ENCODE measurements at regions not wholly inside any gene's neighbourhood (a gene's known extent, or its start where the extent isn't known, plus 50 kb on each side); places are given as distances from the start of the nearest gene placed in this dataset.

DNA sequence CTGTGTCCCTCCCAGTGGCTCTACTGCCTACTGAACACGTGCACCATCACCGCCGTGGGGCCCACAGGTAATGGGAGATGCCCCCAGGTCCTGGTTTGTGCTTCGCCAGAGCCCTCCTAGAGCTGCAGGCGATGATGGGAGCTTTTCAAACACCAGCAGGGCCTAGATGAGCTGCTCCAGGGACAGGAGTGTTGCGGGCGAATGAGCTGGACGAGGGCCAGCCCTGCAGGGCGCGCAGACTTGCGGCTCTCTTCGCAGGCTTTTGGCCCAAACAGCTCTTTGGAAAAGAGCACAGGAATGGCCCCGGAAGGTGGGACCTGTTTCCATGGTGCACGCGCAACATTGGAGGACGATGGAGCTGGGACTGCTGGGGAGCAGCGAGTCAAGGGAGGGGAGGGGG is 409.3 kb upstream of the SULF2 start:
- no peak for DNase-seq

DNA sequence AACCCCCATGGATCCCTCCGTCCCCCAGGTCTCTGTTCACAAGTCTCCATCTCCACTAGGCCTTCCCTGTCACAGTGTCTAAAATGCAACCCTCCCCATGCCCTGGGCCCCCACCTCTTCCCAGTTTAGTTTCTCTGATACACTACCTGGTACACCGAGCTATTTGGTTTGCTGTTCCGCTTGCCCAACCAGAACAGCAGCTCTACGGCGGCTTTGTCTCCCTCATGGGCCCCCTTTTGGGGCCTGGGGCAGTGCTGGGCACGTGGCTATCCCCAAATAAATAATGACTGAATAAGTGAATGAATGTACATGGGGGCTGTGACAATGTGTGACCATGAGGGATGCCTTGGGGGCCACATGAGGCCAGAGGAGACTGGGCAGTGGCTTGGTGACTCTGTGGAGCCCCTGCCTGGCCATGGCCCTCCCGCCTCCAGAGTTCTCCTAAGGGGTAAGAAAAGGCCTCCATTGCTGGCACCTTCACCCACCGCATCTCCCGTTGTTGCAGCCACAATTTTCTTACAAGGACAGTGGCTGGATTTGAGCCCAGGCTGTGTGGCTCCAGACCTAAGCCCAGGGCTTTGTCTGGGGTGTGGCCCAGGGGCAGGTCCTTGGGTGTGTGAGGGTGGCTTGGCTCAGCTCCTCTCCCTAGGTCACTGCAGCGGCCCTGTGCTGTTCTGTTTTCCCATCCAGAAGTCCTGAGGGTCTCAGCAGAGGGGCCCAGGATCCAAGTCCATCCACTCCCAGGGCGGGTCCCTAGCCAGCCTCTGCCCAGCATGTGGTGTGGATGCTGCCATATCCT is 408.5 kb upstream of the SULF2 start:
- DNase-seq, result no peak

DNA sequence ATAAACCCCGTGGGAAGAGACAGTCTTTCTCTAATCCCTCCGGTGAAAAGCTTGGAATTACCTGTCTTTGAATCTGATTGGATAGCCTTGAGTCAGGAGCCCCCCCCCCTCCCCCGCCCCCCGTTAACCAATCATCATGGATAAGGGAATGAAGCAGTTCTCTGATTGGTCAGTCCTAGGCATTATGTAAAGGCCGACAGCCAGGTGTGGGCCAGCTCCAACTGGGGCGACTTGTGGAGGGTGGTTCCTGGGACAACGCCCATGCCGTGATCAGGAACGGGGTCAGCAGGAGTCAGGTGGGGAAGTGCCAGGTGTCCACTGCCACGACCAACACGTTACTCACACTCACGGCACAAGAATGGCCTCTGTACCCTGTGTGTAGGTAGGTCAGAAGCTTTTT is 406.8 kb upstream of the SULF2 start:
- no peak for DNase-seq

DNA sequence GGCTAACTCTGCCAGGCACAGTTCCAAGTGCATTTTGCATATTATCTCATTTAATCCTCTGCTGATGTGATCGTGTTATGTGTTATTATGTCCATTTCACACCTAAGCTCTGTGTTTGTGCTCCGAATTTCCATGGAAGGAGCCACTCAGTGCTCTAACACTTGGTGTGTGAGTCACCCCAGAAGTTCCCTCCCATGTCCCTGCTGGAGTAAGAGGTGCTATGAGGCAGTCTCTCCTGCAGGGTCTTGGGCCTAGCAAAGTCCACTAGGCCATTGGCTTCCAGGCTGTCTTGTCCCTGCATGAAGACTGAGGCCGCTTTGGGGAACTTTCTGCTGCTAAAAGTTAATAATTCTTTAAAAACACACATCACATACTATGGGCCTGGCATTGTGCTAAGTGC is 405.9 kb upstream of the SULF2 start:
- DNase-seq, result no peak

DNA sequence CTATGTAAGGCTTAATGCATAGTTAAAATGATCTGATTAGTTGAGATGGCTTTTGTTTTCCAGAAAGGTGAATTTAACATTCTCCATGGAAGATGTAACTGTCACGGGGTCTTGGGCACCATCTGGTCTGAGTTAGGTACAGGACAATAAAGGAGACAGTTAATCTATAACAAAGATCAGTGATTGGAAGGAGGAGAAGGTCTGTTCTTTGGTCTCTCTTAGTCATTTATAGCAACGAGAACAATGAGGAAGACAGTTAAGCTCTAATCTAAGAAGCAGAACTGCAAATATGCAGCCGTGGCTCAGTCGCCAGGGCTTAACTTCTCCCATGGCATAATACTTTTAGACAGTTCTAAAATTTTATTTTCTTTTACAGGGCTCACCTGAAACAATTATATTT is 405.5 kb upstream of the SULF2 start:
- no peak for DNase-seq

DNA sequence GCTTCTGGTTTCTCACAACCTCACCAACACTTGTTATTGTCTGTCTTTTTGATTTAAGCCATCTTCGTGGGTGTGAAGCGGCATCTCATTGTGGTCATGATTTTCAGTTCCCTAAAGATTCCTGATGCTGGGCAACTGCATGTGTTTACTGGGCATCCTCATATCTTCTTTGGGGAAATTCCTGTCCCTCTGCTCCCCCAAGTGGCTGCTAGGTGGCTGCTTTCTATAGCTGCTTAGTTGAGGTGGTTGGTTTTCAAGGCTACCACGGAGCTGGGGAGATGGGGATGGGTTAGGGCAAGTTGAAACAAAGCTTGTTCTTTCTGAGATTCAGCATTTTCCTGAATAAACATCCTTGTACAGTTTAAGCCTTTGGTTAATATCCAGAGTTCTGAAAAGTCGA is 403.9 kb upstream of the SULF2 start:
- no peak for DNase-seq

DNA sequence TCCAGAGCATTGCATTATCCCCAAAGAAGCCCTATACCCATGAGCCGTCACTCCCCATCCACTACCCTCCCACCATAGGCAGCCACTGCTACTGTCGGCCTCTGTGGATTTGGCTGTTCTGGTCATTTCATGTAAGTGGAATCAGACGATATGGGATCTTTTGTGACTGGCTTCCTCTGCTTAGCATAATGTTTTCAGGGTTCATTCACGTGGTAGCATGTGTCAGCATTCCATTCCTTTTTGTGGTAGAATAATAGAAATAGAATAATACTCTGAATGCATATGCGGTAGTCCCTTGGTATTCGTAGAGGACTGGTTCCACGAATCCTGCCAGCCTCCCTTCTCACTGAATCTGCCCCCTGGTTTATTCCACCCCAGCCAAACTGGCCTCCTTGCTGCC is 402.6 kb upstream of the SULF2 start:
- no peak for DNase-seq

DNA sequence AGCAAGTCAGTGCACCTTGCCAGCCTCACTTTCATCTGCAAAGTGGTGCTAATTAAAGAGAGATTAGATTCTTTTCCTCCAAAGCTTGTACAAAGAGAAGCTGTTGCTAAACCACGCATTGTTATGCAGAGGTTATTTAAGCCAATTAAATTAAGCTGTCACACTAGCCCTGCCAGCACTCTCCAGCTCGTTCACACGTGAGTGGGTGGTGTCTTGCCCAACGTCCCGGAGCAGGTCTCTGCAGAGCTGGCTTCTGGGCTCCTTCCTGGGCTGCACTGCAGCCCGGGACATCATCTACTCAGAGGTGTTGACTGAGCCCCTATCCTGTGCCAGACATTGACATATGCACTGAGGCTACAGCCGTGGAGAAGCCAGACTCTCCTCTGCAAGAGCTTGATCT is 401.6 kb upstream of the SULF2 start:
- DNase-seq, result no peak

DNA sequence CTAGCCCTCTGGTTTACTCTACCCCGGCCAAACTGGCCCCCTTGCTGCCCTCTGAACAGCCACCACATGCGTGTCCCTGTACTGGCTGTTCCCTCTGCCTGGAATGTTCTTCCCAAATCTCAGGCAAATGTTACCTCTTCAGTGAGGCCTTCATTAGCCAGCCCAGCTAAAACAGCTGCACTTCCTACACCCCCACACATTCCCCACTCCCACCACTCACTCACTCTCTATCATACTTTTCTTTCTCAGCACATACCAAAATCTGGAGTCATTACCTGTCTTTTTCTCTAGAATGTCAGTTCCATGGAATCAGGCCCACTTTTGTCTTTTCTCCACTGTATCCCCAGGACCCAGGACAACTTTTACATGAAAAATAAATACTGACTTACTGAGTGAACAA is 401.2 kb upstream of the SULF2 start:
- no peak for DNase-seq

DNA sequence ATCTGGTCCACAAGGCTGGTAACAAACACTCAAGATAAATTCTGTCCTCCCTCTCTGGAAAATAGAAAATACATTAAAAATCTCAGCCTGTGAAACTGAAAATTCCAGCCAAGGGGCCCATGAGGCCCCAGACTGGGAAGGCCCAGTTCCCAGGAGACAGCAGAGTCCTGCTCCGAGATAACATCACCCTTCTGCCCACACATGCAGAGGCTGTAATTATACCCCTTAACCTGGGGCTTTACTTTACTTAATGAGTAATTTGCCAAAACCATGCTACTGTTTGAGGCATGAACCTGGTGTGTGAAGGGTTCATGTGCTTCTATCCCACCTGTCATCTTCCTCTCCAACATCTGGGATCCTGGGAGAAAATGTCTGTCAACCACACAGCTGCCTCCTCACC is 398.9 kb upstream of the SULF2 start:
- no peak for DNase-seq

DNA sequence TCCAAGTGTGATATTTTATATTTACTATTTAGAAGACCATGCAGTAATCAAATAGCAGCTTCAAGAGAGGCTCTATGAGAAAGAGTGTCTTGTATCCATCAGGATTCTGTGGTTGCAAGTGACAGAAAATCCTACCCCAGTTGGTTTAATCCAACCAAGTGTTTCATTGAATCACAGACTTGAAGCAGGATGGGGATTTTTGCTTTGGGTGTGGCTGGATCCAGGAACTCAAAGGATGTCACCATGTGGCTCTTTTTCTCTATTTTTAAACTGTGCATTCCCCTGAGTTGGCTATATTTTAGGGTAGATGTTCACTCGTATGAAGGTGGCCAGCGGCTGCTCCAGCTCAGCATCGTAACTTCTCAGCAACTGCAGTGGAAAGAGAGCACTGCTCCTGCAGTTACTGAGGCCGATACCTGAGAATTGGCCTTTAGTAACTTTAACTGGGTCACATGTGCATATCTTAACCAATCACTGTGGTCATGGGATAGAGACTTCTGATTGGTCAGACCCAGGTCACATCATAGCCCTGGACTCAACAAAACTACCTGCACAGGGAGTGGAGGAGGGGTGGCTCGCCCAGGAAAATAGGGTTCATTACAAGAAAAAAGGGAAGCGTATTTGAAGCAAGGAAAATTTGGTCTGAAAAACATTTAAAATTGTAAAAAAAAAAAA is 396.1 kb upstream of the SULF2 start:
- DNase-seq, result no peak

DNA sequence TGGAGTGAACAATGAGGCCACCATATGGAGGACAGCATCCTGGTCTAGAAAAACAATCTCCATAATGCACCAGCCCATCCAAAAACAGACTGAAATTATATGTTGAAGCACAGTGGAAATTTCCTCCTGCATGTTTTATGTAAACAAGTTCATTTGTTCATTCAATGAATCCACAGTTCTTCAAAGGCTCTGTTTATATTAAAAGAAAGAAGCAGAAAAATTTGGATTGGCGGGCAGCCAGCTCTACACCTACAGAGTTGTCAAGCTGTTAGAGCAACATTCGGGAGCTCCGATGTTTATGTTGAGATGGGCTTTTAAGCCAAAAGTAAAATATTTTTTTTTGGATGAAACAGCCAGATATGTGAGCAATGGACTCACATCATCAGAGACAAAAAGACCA is 395.3 kb upstream of the SULF2 start:
- DNase-seq, result no peak

DNA sequence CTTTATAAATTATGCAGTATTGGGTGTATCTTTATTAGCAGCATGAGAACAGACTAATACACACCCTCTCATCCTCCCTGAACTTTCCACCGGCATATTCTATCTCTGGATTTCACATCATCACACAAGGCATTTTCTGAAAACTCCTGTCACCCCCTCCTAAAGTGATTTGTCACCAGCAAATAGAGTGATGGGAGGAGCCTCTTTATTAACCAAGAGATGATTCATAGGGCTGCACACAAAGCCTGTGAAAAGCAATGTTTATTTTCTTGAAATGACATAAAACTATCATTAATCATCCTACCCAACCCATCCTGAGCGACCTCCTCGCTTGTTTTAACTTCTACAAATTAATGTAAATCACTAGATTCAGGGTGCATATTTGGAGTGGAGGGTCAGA is 394.7 kb upstream of the SULF2 start:
- no peak for DNase-seq

DNA sequence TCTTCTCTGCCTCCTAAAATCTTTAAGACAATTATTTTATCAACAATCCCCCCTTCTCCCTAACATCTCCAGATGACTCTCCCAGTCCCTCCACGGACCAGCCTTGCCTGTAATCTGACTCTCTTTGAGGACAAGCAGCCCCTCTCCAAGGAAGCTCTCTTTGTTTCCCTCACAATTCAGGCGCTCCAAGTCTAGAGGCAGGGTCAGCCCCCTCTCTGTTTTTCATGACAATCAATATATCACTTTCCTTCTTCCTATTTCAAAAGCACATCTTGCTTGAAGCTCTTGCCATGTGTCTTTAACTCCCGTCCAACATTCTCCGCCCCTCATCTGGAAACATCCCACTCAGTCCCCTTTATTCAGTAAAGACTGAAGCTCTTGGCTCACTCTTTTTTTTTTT is 393.4 kb upstream of the SULF2 start:
- DNase-seq, result no peak

DNA sequence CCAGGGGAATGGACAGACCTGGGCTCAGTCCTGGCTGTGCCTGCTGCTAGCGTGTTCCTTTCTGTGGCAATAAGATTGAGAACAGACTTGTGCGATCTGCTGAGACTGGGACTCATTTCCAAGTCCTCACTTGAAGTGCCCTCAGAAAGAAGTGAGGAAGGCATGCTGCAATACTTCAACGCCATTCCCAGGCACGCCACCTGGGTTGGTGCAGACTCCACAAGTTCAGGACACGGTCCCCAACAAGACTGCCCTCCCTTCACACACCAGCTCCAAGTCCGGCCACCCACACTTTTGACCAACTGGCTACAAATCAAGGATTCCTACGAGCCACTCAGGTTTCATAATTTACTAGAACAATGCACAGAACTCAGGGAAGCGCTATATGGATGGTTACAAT is 391.8 kb upstream of the SULF2 start:
- DNase-seq, result no peak

DNA sequence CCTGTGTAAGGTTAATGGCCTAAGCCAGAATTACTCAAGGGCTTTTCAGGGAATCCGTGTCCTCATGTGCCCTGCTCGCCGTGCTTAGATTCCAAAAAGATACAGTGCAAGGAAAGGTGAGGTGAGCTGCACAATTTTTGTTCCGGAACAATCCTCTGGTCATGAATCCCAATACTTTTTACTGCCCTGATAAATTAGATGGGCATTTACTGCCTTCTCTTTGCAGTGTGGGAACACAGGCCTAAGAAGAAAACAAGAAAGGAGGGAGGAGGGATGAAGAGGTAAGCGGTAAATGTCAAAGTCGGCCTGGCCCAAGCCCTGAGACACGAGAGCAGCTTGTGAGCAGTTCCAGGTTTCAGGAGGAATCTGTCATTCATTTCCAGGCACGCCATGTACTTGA is 390.9 kb upstream of the SULF2 start:
- no peak for DNase-seq

DNA sequence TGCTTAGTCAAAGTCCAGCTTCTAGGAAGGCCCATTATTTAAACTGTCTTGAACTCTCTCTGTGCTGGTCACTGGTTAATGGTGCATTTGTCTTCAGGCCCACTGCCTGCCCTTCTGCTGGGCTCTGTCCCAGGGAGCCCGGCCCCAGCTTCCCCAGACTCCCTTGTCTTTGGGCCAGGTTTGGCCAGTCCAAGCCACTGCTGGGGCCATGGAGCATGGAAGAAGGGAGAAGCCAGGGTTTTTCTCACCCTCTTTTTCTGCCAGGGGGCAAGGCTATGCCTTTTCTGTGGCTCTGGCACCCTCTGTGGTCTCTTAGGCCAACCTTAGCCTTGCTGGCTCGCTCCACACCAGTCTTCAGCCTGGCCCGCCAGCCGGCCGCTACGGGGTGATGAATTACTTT is 390.0 kb upstream of the SULF2 start:
- no peak for DNase-seq

DNA sequence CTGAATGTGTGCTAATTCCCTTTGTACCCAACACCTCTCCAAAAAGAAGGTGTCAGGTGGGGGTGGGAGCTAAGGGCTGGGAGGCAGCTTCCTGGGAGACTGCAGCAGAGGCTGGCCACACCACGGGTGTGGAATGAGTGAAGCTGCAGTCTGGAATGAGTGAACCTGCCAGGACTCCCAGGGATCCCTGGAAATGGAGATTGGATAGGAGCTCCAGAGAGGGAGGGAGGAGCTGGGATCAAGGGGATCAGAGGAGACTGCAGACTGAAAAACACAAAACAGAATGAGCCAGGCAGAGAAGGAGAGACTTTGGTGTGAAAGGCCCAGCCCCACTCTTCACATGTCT is 387.0 kb upstream of the SULF2 start:
- DNase-seq, result no peak

DNA sequence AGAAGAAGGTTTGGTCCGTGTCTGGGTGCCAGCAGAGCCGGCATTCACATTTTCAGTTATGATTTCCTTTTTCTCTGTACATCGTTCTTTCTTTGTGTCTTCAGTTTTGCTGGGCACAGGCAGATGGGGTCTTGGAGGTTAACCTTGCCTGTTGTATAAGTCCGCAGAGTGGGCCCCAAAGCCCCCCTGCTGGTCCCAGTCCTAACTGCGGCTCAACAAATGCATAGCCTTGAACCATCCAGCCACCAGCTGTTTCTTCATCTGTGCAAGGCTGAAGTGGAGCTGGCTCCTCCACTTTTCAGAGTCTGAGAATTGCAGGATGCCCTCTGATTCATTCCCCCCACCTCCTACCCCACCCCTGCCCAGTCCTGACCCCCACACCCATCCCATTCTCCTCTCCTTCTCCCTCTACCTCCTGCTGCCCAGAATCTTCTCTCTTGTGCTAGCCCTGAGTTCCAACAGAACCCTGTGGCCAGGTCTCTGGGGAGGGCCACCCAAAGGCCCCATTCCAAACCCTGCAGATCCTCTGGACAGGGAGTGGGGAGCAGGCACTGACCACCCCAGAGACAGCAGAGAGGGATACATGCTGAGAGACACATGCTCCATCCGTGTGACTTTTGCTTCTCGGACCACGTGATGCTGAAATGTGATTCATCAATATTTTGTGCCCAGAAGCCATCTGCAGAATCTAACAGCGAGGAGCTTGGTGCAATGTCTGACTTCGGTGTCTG is 386.5 kb upstream of the SULF2 start:
- DNase-seq, result no peak

DNA sequence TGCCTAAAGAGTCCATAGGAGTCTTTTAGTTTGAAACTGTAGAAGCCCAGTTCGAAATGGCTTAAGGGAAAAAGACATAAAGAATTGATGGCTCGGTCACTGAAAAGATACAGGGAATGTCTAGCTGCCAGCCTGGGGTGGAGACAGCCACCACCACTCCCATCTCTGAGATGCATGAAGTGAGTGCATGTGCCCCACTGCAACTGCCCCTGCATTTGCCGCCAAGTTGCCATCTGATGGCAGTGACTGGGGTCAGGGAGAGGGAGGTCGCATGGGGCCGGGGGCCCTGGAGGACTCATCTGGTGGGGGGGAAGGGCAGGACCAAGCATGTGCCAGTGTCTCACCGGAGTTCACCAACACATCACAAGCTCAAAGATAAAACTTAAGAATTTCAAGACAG is 385.8 kb upstream of the SULF2 start:
- DNase-seq, result no peak

DNA sequence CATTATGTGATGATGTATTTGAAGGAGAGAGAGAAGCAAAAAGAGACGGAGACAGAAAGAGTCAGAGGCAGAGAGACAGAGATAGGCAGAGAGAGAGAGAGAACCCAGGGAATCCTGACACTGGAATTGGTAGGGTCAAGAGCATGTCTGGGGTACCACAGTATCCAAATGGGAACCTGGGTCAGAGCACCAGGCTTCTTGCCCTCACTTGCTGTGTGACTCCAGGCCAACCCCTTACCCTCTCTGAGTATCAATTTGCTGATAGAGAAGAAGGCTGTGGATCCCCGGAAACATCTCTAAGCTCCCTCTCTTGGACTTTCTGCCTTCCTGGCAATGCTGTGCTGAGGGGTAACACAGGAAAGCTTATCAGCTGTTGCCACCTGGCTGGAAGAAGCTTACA is 385.3 kb upstream of the SULF2 start:
- no peak for DNase-seq

DNA sequence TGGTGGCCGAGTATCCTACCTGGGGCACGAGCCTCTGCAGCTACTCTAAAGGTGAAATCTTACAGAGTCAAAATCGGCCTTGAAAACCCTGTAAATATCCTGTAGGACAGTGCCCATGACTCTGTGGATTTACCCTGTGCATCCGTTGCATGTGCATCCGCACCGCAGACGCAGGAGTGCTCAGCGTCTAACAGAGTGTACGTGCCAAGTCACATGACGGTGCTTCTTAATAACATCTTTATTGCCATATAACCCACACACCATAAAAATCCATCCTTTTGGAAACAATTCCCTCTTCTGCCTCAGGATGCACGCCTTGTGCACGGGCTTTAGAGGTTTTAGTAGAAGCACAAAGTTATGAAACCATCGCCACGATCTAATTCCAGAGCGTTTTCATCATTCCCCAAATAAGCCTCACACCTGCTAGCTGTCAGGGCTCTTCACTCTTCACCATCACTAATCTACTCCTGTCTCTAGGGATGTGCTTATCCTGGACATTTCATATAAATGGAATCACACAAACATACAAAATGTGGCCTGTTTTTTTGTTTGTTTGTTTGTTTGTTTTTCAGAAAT is 384.5 kb upstream of the SULF2 start:
- DNase-seq, result no peak

DNA sequence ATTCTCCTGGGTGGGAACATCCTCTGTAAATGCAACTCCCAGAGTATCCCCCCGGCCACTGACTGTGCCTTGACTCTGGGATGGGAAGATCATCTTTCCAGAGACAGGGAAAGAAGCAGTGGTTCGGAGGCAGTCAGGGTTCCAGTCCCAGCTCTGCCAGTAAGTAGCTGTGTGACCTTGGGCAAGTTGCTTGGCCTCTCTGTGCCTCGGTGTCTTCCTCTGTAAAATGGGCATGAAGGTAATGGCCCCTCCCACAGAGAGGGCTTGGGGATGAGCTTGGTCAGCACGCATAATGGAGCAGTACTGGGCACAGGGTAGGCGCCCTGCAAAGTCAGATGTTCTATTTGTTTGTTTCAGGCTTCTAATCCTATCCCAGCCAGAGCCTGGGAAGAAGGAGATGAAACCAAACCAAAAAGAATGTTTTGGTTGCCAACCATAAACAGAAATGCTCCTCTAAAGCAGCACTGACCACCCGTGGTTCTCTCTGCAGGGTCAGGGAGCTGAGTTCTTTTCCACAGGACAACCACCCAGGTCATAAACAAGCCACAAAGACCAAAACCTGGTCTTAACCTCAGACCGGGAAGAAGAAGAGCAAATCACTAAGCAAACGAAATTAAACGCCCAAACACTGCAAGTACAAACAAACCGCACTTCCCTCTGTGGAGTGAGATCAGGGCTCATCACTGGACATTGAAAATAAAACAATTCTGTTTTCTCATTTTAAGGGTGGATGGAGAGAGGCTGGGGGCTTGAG is 381.0 kb upstream of the SULF2 start:
- no peak for DNase-seq

DNA sequence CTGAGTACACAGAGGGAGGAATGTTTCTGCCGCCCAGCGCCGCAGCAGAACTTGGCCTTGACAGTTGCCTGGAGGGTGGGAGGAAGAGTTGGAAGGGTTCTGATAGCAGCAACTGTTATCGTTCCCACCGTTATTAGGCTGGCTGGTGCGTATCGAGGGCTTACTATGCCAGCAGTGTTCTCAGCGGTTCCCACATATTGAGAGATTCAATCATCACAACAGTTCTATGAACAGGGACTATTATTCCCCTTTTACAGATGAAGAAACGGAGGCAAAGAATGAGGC is 380.1 kb upstream of the SULF2 start:
- no peak for DNase-seq
